ENCODE measurements at regions not wholly inside any gene's neighbourhood (a gene's known extent, or its start where the extent isn't known, plus 50 kb on each side); places are given as distances from the start of the nearest gene placed in this dataset.

GRCh38 chr16:87240211-87241136 lies 76.7 kb downstream of the C16orf95 start:
- POLR2A ChIA-PET, result no interaction called here
- Histone ChIP-seq H3K9me3 (ENCODE audit: control insufficient read depth, insufficient read depth, low read depth, low read length) (no peaks in the 10 kb centered on the region), H3K27ac (ENCODE audit: extremely low read depth, low read depth, low read length) (no peak overlapping the region), H3K36me3 (ENCODE audit: control insufficient read depth in 2 of 2, insufficient read depth in 1 of 2, low read length in 2 of 2) (no peaks in the 10 kb centered on the region), H3K4me3 (ENCODE audit: low read depth, low read length) (no peak overlapping the region), H3K4me1 (ENCODE audit: control insufficient read depth, insufficient read depth, low read length) (peaks cover 7% of the 10 kb centered on the region; the same call in 1 of the 2 replicates)
- CTCF ChIA-PET, result interaction anchor here (0.6 to 2.7 kb wide), 5 partner anchors 25 to 679 kb away, joined by 3 to 8 read pairs (median 3); no protein-coding TSS in a partner anchor
- TF ChIP-seq ZNF629 (tag by site-specific recombination; IDR thresholded peaks at IDR 0.05), result no peak
- no peak for TF ChIP-seq GLI4 (tag by site-specific recombination; IDR thresholded peaks at IDR 0.05)
- no peak for TF ChIP-seq ZSCAN18 (tag by site-specific recombination; IDR thresholded peaks at IDR 0.05)
- no peak for TF ChIP-seq ZNF416 (tag by site-specific recombination; IDR thresholded peaks at IDR 0.05)
- no peak for TF ChIP-seq ZNF600 (tag by site-specific recombination; IDR thresholded peaks at IDR 0.05)

DNA sequence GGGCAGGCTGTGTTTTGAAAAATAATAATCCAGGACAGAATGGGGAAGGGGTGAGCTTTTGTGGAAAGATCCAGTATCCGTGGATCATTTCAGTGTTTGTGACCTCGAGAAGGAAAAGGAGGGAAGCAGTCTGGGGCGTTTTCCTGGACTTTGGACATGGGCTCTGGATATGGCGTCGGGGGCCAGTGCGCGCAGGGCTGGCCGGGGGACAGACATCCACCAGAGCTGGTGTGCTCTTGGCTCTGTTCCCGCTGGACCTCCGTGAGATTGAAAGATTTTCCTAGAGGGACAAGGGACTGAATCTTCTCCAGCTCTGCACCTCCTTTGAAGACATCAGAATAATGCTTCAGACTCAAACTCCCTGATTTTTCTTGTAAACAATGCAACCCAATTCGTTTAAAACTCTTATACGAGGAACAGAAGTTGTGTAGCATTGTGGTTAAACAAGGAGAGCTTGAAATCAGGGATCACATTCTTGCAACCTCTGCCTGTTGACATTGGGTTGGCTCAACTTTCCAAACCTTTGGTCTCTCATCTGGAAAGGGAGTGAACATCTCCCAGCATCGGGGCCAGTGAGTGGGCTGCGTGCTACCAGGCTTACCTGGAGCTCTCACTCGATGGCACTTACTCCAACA lies 75.9 kb downstream of the C16orf95 start:
- Histone ChIP-seq H3K27ac (ENCODE audit: extremely low read depth, low read depth, low read length) (no peak overlapping the region), H3K4me3 (ENCODE audit: low read depth, low read length) (no peak overlapping the region), H3K9me3 (ENCODE audit: control insufficient read depth, insufficient read depth, low read depth, low read length) (no peaks in the 10 kb centered on the region), H3K36me3 (ENCODE audit: control insufficient read depth in 2 of 2, insufficient read depth in 1 of 2, low read length in 2 of 2) (no peaks in the 10 kb centered on the region), H3K4me1 (ENCODE audit: control insufficient read depth, insufficient read depth, low read length) (peaks cover 12% of the 10 kb centered on the region)
- CTCF ChIA-PET, result interaction anchor here (0.6 to 2.7 kb wide), 5 partner anchors 24 to 680 kb away, joined by 3 to 8 read pairs (median 3); no protein-coding TSS in a partner anchor
- POLR2A ChIA-PET, result no interaction called here
- TF ChIP-seq ZNF707 (tag by site-specific recombination; IDR thresholded peaks at IDR 0.05), result no peak
- TF ChIP-seq ZNF610 (tag by site-specific recombination; IDR thresholded peaks at IDR 0.05; ENCODE audit: borderline replicate concordance), result no peak
- no peak for TF ChIP-seq ZNF660 (tag by site-specific recombination; IDR thresholded peaks at IDR 0.05)
- TF ChIP-seq, protein P1, sequence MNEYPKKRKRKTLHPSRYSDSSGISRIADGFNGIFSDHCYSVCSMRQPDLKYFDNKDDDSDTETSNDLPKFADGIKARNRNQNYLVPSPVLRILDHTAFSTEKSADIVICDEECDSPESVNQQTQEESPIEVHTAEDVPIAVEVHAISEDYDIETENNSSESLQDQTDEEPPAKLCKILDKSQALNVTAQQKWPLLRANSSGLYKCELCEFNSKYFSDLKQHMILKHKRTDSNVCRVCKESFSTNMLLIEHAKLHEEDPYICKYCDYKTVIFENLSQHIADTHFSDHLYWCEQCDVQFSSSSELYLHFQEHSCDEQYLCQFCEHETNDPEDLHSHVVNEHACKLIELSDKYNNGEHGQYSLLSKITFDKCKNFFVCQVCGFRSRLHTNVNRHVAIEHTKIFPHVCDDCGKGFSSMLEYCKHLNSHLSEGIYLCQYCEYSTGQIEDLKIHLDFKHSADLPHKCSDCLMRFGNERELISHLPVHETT (tag by site-specific recombination; IDR thresholded peaks at IDR 0.05), result no peak
- TF ChIP-seq MYNN (tag by site-specific recombination; IDR thresholded peaks at IDR 0.05; ENCODE audit: borderline replicate concordance), result no peak
- no peak for TF ChIP-seq ZNF433 (tag by site-specific recombination; IDR thresholded peaks at IDR 0.05; ENCODE audit: low read depth)
- no peak for TF ChIP-seq ZNF394 (tag by site-specific recombination; IDR thresholded peaks at IDR 0.05; ENCODE audit: borderline replicate concordance)
- TF ChIP-seq ZBTB26 (tag by site-specific recombination; optimal IDR thresholded peaks at IDR 0.05), result no peak
- no peak for TF ChIP-seq ZNF645 (tag by site-specific recombination; IDR thresholded peaks at IDR 0.05)
- TF ChIP-seq ZNF561 (tag by site-specific recombination; IDR thresholded peaks at IDR 0.05; ENCODE audit: borderline replicate concordance), result no peak
- TF ChIP-seq BCL11A (tag by site-specific recombination; IDR thresholded peaks at IDR 0.05; ENCODE audit: low read depth), result no peak
- TF ChIP-seq ZBTB44 (tag by site-specific recombination; IDR thresholded peaks at IDR 0.05), result no peak
- TF ChIP-seq ZNF692 (tag by site-specific recombination; IDR thresholded peaks at IDR 0.05), result no peak
- TF ChIP-seq ZNF248 (tag by site-specific recombination; IDR thresholded peaks at IDR 0.05), result no peak
- TF ChIP-seq ZNF521 (tag by site-specific recombination; IDR thresholded peaks at IDR 0.05), result no peak
- TF ChIP-seq, protein P2, sequence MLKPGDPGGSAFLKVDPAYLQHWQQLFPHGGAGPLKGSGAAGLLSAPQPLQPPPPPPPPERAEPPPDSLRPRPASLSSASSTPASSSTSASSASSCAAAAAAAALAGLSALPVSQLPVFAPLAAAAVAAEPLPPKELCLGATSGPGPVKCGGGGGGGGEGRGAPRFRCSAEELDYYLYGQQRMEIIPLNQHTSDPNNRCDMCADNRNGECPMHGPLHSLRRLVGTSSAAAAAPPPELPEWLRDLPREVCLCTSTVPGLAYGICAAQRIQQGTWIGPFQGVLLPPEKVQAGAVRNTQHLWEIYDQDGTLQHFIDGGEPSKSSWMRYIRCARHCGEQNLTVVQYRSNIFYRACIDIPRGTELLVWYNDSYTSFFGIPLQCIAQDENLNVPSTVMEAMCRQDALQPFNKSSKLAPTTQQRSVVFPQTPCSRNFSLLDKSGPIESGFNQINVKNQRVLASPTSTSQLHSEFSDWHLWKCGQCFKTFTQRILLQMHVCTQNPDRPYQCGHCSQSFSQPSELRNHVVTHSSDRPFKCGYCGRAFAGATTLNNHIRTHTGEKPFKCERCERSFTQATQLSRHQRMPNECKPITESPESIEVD (tag by site-specific recombination; IDR thresholded peaks at IDR 0.05), result no peak
- TF ChIP-seq OSR2 (tag by site-specific recombination; IDR thresholded peaks at IDR 0.05), result no peak
